GM10266 (cell line): ENCODE measurements at regions not wholly inside any gene's neighbourhood (a gene's known extent, or its start where the extent isn't known, plus 50 kb on each side); places are given as distances from the start of the nearest gene placed in this dataset.
"Not testable (repeated sequence)": the region's sequence is repeated elsewhere in the genome, so short reads cannot be mapped to it uniquely, and the experiment has no call there.

ENCODE experiments used
- DNase-seq: peaks from one replicate; pipeline ENCODE4 v3.0.0; 2012; ENCODE audit errors: extremely low spot score

DNA sequence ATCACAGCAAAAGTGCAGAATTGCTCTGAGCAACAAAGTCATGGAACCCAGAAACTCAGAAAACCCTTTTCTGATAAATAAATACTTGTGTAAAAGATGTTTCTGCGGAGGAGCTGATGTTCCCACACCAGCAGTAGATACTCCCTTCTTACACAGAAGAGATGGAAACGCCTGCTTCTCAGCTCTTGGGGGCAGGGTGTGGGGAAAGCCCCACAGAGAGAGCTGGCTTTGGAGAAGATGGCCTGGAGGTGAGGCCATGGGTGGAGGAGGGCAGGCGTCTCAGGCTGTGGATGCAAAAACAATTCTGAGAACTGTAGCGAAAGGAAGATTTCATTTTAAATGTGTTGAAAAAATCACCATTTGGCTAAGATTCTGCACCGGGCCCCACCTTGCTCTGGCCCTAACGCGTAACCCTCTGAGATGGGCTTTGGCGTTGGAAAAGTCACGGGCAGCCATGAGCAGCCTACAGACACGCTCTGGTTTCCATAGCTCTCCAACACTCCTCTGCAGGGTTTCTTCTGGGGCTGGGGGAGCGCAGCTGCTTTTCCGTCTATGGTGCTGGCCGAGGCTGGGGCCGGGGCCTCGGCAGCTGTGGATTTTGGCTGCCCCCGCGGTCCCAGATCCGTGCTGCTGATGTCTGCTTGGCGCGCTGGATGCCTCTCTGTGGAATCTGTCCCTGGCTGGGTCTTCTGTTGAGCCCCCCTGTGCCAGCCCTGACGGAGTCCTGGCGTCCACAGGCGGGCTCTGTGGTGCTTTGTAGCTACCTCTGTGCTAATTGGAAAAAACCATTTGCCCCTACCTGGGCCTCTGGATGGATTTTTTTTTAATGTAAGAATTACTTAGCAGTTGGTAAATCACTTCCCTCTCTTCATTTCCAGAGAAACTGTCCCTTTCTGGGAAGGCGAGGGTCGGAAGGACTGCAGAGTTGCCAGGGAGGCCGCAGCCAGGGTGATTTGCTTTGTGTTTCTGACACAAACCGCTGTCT, 200.9 kb downstream of the BANP start:
- DNase-seq, result not testable (repeated sequence)

DNA sequence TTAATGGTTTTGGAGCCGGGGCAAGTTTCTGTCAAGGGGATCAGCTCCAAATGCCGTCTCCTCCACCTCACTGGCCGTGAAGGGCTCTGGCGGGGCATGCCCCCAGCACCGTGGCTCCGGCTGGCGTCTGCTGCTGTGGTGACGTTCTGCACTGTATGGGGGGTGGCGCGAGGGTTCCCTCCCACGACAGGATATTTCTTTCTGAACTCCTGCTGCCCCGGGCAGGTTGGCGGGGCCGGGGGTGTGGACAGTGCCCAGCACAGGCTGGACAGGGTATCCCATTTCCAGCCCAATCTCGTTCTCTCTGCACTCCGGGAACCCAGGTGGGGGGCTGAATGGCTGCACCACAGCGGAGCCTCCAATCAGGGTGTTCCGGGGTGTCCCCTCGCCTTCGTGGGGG, 201.6 kb downstream of the BANP start:
- DNase-seq, result not testable (repeated sequence)

DNA sequence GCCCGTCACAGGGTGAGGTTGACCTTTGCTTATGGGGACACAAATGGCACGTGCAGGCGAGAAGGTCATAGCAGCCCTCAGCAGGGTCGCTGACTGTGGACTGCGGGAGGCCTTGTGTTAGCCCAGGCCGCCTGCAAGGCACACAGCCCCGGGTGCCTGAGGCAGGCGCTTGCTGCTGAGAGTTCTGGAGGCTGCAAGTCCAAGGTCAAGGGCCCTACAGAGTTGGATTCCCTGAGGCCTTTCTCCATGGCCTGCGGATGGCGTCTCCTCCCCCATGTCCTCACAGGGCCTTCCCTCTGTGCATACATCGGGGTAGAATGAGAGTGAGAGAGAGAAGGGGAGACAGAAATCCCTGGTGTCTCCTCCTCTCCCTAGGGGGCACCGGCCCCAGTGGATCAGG, 202.3 kb downstream of the BANP start:
- not testable (repeated sequence) for DNase-seq

DNA sequence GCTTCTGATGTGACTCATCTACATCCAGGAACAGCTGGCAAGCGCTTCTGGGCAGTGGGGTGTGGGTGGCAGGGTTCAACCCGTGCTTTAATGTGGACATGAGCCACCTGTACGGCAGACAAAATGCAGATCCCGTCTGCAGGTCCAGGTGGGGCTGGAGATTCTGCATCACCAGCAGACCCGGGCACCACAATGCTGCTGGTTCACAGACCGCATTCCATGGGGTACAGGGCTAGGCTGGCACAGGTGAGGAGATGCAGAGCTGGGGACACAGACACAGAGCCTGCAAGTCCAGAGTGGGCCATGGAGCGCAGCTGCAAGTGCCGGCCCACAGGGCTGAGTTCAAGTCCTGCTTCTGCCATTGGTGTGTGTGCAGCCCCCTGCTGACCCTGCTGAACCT, 203.7 kb downstream of the BANP start:
- not testable (repeated sequence) for DNase-seq

DNA sequence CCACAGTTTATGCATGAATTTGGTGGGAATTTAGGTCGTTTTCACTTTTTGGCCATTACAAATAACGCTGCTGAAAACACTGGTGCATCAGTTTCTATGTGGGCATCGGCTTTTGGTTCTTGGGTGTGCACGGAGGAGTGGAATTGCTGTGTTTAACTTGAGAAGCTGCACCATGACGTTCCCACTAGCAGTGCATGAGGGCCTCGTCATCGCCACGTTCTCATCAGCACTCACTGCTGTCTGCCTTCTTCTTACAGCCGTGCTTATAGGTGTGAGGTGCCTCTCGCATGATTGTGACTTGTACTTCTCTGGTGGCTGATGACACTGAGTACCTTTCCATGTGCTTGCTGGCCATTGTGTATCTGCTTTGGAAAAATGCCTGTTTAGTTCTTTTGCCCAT, 204.4 kb downstream of the BANP start:
- not testable (repeated sequence) for DNase-seq

DNA sequence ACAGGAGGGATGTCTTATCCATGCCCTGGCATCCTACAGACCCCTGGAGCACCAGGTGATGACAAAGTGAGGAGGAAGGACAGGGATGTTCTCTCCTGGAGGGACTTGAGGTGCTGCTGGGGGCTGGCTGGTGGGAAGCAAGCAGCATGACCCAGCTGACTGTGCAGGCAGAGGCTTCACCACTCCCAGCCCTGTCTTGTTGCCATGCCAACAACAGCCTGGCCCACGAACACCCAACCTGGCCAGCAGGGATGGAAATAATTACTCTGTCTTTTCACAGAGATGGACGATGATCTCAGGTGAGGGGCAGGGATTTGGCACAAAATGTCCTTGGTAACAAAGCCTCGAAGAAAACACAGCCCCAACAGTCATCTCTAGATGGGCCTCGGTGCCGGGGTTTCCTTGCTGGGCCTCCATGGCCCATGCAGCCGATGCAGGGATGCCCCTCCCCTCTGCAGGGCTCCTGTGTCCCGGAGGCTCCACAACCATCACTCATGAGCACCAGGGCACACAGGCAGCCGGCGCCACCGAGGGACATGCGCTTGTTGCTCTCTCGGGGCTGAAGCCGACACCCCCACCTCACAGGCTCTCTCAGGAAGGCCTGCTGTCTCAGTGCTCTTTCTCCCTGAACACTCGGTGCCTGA, 205.5 kb downstream of the BANP start:
- DNase-seq, result not testable (repeated sequence)

DNA sequence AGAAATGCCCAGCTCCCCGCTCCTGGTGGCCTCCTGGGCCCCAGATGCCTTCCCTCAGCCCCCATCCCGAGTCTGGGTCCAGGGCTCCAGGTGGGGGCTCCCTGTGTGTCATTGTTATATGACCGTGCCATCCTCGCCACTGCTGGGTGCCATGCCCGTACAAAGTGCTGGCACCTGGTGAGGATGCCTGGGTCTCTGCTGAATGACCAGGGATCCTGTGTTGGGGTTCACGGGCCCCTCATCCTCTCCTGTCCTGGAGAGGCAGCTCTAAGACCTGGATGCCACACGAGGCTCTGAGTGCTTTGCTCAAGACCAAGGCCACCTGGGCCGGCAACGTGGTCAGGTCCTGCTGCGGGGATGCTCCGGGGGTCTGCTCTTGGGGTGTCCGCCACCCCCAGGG, 206.5 kb downstream of the BANP start:
- DNase-seq, result not testable (repeated sequence)

DNA sequence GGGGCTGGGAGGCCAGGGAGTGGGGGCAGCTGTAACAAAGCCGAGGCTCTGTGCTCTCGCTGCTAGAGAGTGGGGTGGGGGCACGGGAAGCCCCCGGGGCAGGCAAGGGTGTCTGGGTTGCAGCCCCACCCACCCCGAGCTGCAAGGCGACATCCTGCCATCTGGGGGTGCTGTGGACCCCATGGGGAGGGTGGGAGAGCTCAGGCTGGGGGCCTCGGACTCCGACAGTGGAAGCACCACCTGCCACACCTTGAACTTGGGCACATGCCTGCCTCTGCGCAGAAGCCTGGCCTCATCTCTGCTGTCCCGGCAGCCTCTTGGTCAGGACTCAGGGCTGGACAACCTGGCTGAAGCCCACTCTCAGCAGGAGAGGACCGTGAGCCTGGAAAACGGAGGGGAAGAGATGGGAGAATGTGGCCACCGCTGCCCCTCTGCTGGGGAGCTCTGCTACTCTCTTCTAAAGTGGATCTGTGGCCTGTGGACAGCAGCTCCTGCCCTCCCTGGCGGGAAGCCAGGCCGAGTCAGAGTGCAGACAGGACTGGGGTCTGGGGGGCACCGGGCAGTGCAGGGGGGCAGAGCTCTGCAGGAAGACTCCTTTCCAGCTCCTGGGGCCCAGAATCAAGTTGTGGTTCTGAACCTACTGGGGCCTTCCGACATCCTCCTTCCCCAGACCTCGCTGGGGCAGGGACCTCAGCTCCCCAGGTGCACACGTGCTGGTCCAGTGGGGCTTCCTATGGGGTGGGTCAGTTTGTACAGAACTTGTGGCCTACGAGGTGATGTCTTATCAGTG, 207.2 kb downstream of the BANP start:
- not testable (repeated sequence) for DNase-seq

DNA sequence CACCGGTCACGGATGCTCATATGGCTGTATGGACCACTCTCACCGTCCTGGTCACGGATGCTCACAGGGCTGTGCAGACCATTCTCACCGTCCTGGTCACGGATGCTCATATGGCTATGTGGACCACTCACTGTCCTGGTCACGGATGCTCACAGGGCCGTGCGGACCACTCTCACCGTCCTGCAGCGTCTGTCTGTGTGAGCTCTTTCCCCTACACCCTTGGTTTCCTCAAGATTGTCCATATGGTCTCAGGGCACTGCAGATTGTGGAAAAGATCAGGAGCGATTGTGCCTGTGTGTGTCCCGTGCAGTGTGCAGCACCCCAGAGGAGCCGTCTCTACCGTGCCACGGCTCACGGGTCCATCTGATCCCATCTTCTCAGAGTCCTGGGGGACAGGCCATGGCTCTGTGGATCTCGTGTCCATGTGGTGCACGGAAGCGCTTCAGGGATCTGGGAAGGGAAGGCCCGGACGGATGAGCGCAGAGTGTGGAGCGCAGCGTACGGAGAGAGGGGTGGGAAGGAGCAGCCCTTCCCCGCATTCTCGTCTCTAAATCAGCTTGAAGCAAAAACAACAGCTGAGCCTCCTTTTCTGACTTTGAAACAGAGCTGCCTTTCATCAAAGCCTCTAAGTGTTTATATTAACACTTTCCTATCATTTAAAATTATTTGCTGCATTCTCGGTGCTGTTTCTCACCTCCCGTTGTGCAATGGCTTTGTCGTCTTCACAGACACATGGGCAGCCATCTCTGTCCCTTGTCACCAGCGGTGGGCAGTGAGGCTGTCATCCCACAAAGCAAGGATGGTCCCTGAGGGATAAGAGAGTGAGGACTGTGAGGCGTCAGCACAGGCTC, 208.0 kb downstream of the BANP start:
- DNase-seq, result not testable (repeated sequence)

DNA sequence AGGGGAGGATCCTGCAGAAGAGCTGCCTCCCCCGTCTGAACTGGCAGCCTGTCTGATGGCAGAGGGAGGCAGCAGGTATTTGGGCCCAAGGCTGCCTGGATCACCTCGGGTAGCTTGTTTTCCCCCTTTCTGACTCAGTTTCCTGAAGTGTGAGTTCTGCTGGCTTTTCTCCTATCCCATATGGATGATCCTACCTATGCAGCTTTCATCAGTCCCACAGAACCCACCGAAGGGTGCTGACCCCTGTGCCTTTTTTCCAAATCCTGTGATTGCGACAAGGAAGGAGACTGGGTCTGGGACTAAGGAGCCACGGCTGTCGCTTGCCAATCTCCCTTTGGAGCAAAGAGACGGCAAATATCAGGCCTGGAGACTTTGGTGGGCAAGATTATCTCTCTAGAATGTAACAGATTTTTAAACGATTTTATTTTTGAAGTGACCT, 208.7 kb downstream of the BANP start:
- DNase-seq, result not testable (repeated sequence)

DNA sequence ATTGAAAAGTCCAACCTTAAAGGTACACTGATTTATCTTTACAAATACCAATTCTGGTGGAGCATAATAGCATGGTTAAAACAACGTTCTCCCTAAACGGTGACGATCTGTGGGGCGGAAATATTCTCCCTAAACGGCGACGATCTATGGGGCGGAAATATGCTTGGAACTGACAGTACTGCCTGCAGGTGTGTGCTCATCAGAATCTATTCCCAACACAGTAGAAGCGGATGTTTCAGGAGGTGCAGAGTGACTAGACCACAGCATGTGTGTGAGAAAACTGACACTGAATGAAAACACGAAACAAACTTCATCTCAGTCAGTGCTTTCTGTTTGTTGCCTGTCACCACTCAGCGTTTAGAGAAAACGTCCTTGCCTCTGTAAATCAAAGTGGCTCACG, 210.0 kb downstream of the BANP start:
- DNase-seq, result not testable (repeated sequence)

DNA sequence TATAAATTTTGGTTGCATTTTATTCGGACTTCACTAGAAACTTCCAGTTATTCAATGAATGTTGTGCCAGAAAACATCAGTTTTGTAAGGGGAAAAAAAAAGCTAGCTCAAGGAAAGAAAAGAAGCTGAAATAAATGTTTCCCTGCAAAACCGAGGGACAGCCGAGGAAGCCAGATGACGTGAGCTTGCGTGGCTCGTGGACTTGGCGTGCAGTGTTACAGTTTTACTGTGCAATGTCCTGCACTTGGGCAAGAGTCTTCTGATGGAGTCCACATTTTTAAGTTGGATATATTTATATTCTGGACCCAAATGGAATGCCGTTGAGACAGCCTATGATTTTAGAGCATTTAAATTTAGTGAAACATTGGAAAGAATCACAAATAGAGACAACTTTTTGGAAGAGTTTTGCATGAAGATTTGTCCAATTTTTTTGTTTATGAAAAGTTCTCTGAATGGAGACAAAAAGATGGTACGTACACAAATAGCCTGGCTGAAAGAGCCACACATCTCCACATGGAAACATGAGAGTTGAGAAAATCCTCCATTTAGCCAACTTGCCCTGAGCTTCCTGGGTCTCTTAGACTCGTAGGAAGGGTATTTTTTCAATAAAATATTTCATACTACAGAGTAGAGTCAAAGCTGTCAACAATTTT, 210.5 kb downstream of the BANP start:
- DNase-seq, result not testable (repeated sequence)

DNA sequence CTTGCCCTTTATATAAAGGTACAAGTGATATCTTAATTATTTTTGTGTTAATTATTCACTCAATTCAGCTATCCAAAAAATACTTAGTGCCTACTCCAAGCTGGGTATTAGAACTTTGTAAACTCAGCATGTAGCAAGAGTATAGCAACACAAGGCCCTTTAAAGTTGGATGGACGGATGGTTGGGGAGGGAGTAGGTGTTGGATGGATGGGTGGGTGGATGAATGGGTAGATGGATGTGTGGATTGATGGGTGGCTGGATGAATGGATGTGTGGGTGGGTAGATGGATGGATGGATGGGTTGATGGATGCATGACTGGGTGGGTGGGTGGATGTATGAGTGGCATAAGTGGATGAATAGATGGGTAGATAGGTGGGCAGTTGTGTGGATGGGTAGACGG, 211.5 kb downstream of the BANP start:
- not testable (repeated sequence) for DNase-seq

DNA sequence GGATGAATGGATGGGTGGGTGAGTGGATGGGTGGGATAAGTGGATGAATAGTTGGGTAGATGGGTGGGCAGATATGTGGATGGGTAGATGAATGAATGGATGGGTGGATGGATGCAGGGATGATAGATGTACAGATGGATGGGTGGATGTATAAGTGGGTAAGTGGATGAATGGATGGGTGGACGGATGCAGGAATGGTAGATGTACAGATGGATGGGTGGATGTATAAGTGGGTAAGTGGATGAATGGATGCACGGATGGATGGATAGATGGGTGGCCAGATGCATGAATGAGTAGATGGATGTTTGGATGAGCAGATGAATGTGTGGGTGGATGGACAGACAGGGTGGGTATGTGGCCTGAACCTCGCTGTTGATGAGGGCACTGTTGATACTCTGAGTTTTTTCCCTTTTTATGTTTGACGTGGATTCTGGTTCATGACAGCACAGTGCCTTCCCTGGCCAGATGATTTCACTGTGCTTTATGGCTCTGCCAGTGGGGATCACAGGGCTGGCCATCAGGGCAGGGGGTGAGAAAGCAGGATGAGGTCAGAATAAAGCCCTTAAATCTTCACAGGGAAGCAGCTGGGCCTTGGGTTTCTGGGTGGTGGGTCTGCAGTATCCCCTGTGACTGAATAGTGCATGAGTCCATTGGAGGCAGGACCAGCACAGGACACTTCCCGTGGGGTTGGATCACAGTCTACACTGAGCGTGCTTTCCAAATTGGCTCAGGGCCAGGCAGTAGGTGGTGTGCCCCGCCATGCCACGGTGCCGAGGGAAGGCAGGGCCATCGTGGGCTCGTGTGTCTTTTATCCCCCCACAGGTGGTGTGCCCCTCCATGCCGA, 213.2 kb downstream of the BANP start:
- not testable (repeated sequence) for DNase-seq

DNA sequence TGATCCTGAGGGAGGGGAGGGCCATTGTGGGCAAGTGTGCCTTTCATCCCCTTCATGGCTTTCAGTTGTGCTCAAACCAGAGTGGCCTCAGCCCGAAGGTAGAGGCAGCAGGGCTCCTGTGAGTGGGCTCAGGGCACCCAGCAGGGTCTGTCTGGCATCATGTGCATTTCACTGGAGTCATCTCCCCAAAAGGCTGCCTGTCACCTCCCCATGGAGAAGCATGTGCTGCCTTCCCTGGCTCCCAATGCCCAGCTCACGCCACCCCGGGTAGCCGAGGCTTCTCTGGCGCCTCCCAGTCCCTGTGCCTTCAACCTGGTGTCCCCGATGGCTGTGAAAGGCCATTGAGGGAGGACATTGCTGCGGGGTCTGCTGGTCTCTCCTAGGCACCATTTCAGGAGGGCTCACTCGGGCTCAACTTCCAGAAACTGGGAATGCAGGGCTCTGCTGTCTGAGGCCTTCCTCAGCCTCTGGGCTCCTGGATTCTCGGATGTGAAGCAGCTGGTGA, 213.9 kb downstream of the BANP start:
- DNase-seq, result not testable (repeated sequence)

DNA sequence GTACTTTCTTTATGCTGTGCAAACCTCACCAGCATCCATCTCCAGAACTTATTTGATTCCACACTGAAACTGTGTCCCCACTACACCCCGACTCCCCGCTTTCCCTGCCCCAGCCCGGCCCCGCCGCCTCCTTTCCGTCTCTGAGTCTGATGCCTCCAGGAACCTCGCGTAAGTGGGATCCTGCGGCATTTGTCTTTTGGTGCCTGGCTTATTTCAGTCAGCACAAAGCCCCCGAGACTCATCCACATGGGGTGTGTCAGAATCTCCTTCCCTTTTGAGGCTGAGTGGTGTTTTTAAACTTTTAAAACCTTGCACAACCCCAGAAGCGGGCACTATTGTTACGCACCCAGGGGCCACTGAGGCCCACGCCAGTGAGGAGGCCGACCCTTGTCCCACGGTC, 214.4 kb downstream of the BANP start:
- not testable (repeated sequence) for DNase-seq

DNA sequence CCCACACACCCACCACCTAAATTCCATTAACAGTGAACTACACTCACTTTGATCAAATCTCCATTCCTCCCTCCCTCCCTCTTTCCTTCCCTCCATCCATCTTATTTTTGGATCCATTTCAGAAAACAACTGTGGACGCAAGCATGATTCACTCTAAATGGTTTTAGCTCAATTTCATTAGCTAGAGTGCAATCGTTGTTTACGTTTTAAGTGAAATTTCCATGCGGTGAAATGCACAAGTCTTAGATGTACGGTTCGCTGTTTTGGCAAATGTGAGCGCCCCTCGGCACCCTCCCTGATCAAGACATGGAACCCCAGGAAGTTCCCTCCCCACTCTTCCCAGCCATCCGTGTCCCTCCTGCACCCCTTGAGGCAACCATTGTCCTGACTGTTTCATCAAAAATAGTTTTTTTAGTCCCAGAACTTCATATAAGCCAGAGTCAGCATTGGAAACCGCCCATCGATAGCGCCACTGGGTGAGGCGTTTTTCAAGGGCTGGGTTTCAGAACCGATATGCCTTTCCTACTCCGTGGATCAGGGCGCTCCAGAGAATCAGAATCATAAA, 215.1 kb downstream of the BANP start:
- not testable (repeated sequence) for DNase-seq

DNA sequence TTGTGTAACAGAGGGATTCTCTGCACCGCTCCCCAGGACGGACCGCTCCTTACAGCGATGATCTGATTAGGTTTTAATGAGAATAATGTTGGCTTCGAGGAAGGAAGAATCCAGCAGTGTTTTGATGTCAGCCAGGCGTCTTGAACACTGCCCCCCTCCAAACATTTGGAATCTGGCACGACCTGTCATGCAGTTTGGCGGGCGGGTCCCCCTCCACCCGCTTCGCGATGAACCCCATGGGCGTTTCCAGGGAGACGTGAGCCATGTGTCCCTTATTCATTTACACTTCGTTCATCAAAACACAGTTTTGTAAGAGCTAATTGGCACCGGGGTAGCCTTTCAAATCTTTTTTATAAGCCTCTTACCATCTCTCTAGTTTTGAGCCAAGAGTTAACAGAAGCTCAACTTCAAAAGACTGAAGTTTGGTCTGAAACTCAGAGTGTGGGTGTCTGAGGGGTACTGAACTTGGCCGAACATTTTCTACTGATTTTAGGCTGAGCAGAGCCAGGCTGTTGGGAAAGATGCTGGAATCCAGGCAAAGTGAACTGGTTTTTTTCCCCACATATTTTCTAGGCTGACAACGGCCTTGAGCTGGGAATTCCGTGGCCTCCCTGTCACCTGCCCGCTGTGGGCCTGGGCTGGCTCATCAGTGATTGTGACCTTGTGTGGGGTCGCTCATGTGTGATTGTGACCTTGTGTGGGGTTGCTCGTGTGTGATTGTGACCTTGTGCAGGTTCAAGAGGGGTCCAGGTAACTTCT, 214.8 kb upstream of the ZNF469 start:
- not testable (repeated sequence) for DNase-seq
